HepG2 (cell line): ENCODE measurements at regions not wholly inside any gene's neighbourhood (a gene's known extent, or its start where the extent isn't known, plus 50 kb on each side); places are given as distances from the start of the nearest gene placed in this dataset.

Experiments
- ATAC-seq: fragments of 200-7000 bp; cut with Tn5 transposase; 3 replicates; pipeline ENCODE4 v1.9.1; 2020; ENCODE audit warnings: mild to moderate bottlenecking, moderate library complexity
- BruUV-seq: library from RNA; stranded (reverse); fragments of 400-500 nt; replicated peaks from 2 replicates; lab custom pipeline; 2021; lab: Mats Ljungman, UMichigan
- CTCF ChIA-PET: fragments of 300-600 bp; formaldehyde crosslinking; extraction: SDS; loops from one replicate; lab custom pipeline; 2021; ENCODE audit warnings: low total read pairs, inconsistent platforms, low intra/inter-chr PET ratio; lab: Yijun Ruan, JAX
- POLR2A ChIA-PET: fragments of 350-600 bp; sonication (Branson Sonifier 250); formaldehyde crosslinking; loops from one replicate; lab custom pipeline; 2020; ENCODE audit warnings: antibody characterized with exemption, inconsistent platforms; lab: Yijun Ruan, JAX
- DNase-seq: peaks from one replicate; pipeline ENCODE4 v3.0.0-alpha.2; 2015; ENCODE audit warnings: low spot score
- FAIRE-seq: peaks from 3 replicates; lab custom pipeline; 2011; peaks lifted over from hg19 to GRCh38; lab: Jason Lieb, UNC
- H2AFZ ChIP-seq: one replicate; pipeline ENCODE4 v1.6.1; 2011; ENCODE audit warnings: low read length, inconsistent platforms
- H3K27ac ChIP-seq: fragments of 300-600 bp; 3 replicates; pipeline ENCODE4 v1.8.0; 2011; ENCODE audit warnings: mixed run types, mild to moderate bottlenecking, mixed read lengths, low read length, inconsistent platforms; ENCODE audit not compliant: insufficient read depth; ENCODE audit errors: extremely low read length
- H3K27me3 ChIP-seq, 2 experiments: fragments of 200-600 bp in 1 of 2; 2 replicates in 1 of 2; 3 replicates in 1 of 2; pipeline versions ENCODE4 v1.6.0 to v1.8.0; 2011; ENCODE audit warnings: low read length in 2 of 2, mild to moderate bottlenecking in 2 of 2, moderate library complexity in 2 of 2, inconsistent platforms in 1 of 2; ENCODE audit not compliant: insufficient read depth in 2 of 2, control insufficient read depth in 1 of 2
- H3K36me3 ChIP-seq, 2 experiments: fragments of 200-600 bp in 1 of 2; replicated peaks in 1 of 2; 2 replicates in 1 of 2; 3 replicates in 1 of 2; pipeline versions ENCODE4 v1.5.1 to v1.8.0; 2011; ENCODE audit warnings: low read length in 2 of 2, inconsistent platforms in 1 of 2; ENCODE audit not compliant: insufficient read depth in 2 of 2, control insufficient read depth in 1 of 2
- H3K4me1 ChIP-seq: 2 replicates; pipeline ENCODE4 v1.5.1; 2012; ENCODE audit warnings: low read length, inconsistent platforms; ENCODE audit not compliant: insufficient read depth
- H3K4me2 ChIP-seq: 2 replicates; pipeline ENCODE4 v1.6.0; 2011; ENCODE audit warnings: low read depth, low read length, inconsistent platforms
- H3K4me3 ChIP-seq, 3 experiments: fragments of 200-600 bp in 1 of 3; sonication (generic), shearing (Covaris generic) in 1 of 3; replicated peaks in 1 of 3; 2 replicates each; pipeline ENCODE4 v1.5.1; 2011 to 2016; ENCODE audit warnings: low read length in 3 of 3, inconsistent platforms in 2 of 3, low read depth in 2 of 3, mild to moderate bottlenecking in 2 of 3, control low read depth in 1 of 3, mixed read lengths in 1 of 3; ENCODE audit not compliant: insufficient read depth in 1 of 3
- H3K79me2 ChIP-seq: one replicate; pipeline ENCODE4 v1.6.1; 2011; ENCODE audit warnings: low read length, inconsistent platforms; ENCODE audit not compliant: insufficient read depth
- H3K9ac ChIP-seq: 2 replicates; pipeline ENCODE4 v1.6.0; 2011; ENCODE audit warnings: mild to moderate bottlenecking, low read depth, low read length, inconsistent platforms; ENCODE audit not compliant: insufficient read depth
- H3K9me3 ChIP-seq: 2 replicates; pipeline ENCODE4 v1.5.1; 2012; ENCODE audit warnings: mild to moderate bottlenecking, low read length
- H4K20me1 ChIP-seq: 2 replicates; pipeline ENCODE4 v1.6.0; 2011; ENCODE audit warnings: inconsistent platforms, mild to moderate bottlenecking, low read length, moderate library complexity; ENCODE audit not compliant: insufficient read depth
- DRAP1 ChIP-seq: IDR thresholded peaks from 2 replicates; pipeline ENCODE4 v1.6.1; 2016; ENCODE audit warnings: missing genetic modification reagents, missing compliant biosample characterization
- HDAC1 ChIP-seq: sonication (generic); formaldehyde crosslinking; IDR thresholded peaks from 2 replicates; pipeline ENCODE4 v1.5.1; 2020; ENCODE audit warnings: mild to moderate bottlenecking, missing genetic modification reagents
- MED1 ChIP-seq: sonication (generic); formaldehyde crosslinking; IDR thresholded peaks from 2 replicates; pipeline ENCODE4 v1.4.0; 2020; ENCODE audit warnings: missing genetic modification reagents
- POLR2AphosphoS5 ChIP-seq: IDR thresholded peaks from 2 replicates; pipeline ENCODE4 v1.6.1; 2012; ENCODE audit warnings: low read depth, low read length
- SOX13 ChIP-seq, 3 experiments: fragments of 450-650 bp in 1 of 3; sonication (generic) in 1 of 3; formaldehyde crosslinking in 1 of 3; IDR thresholded peaks in 2 of 3; conservative IDR thresholded peaks in 1 of 3; 2 replicates each; pipeline versions ENCODE4 v1.5.0 to v1.6.1; 2016 to 2020; ENCODE audit warnings: antibody characterized with exemption in 1 of 3, mild to moderate bottlenecking in 1 of 3, missing compliant biosample characterization in 1 of 3, missing genetic modification reagents in 1 of 3, moderate library complexity in 1 of 3
- TFDP1 ChIP-seq: IDR thresholded peaks from 2 replicates; pipeline ENCODE4 v1.6.1; 2016; ENCODE audit warnings: missing compliant biosample characterization, missing genetic modification reagents, borderline replicate concordance
- TOPORS ChIP-seq: sonication (generic); formaldehyde crosslinking; IDR thresholded peaks from 2 replicates; pipeline ENCODE4 v1.8.0; 2023; ENCODE audit warnings: mild to moderate bottlenecking, missing genetic modification reagents
- ZBTB20 ChIP-seq: sonication (generic); formaldehyde crosslinking; IDR thresholded peaks from 2 replicates; pipeline ENCODE4 v1.8.1; 2023; ENCODE audit warnings: missing genetic modification reagents, low read depth, mild to moderate bottlenecking, borderline replicate concordance
- ZFP62 ChIP-seq: sonication (generic); formaldehyde crosslinking; IDR thresholded peaks from 2 replicates; pipeline ENCODE4 v1.4.0; 2020; ENCODE audit warnings: missing genetic modification reagents
- ZNF407 ChIP-seq: sonication (generic); formaldehyde crosslinking; IDR thresholded peaks from one replicate; pipeline ENCODE4 v1.5.1; 2020; ENCODE audit warnings: mild to moderate bottlenecking, missing genetic modification reagents; ENCODE audit errors: not compliant biosample characterization
- ZNF510 ChIP-seq: sonication (generic); formaldehyde crosslinking; IDR thresholded peaks from 2 replicates; pipeline ENCODE4 v1.4.0; 2020; ENCODE audit warnings: low read depth, mild to moderate bottlenecking, missing genetic modification reagents
- ZNF569 ChIP-seq: sonication (generic); formaldehyde crosslinking; IDR thresholded peaks from 2 replicates; pipeline ENCODE4 v1.5.0; 2020; ENCODE audit warnings: mild to moderate bottlenecking, missing genetic modification reagents, moderate library complexity, borderline replicate concordance
- in situ Hi-C: cut with HindIII; loops from 2 replicates; pipeline ENCODE4 v1.10.0; 2017; ENCODE audit warnings: low pct_unique_long_range_greater_than_20kb; ENCODE audit not compliant: extremely low pct_ligation_motif_present
- intact Hi-C: fragments of 100-400 bp; cut with micrococcal nuclease; formaldehyde crosslinking; loops from one replicate; pipeline ENCODE4 v1.10.0; 2022; ENCODE audit not compliant: unreplicated experiment

- ATAC-seq, result no peak
- intact Hi-C loops, result no loop called here
- Histone ChIP-seq H3K4me2 (no peak overlapping the region), H3K4me1 (no peaks in the 10 kb centered on the region), H3K4me3 (no peak overlapping the region), H3K79me2 (no peaks in the 10 kb centered on the region), H3K9me3 (peaks cover 71% of the 10 kb centered on the region), H3K9ac (no peak overlapping the region), H3K36me3 (no peaks in the 10 kb centered on the region), H2AFZ (no peak overlapping the region), H3K27me3 (no peaks in the 10 kb centered on the region), H4K20me1 (no peaks in the 10 kb centered on the region), H3K27ac (no peak overlapping the region)
- ChIA-PET CTCF (no interaction called here), POLR2A (no interaction called here)
- no peak for FAIRE-seq
- no TSS peak for BruUV-seq
- no peak for DNase-seq
- in situ Hi-C loops, result no loop called here
- TF ChIP-seq ZNF510, result no peak
- TF ChIP-seq HDAC1, result no peak
- TF ChIP-seq TOPORS (CRISPR knock-in tag), result no peak
- no peak for TF ChIP-seq POLR2AphosphoS5
- TF ChIP-seq ZNF407 (CRISPR knock-in tag), result no peak
- TF ChIP-seq ZBTB20 (CRISPR knock-in tag), result no peak
- no peak for TF ChIP-seq SOX13 (IDR thresholded peaks at IDR 0.05)
- no peak for TF ChIP-seq SOX13 (CRISPR knock-in tag; conservative IDR thresholded peaks at IDR 0.05 in 1 of 2, IDR thresholded peaks at IDR 0.05 in 1 of 2)
- TF ChIP-seq ZFP62 (CRISPR knock-in tag), result no peak
- no peak for TF ChIP-seq MED1
- TF ChIP-seq ZNF569, result no peak
- TF ChIP-seq TFDP1 (CRISPR knock-in tag), result no peak
- TF ChIP-seq DRAP1 (CRISPR knock-in tag), result no peak
Measured at GRCh38 chr2:81647715-81648230, 1343.2 kb upstream of the LRRTM1 start.
